ENCODE measurements at regions not wholly inside any gene's neighbourhood (a gene's known extent, or its start where the extent isn't known, plus 50 kb on each side); places are given as distances from the start of the nearest gene placed in this dataset.

DNA sequence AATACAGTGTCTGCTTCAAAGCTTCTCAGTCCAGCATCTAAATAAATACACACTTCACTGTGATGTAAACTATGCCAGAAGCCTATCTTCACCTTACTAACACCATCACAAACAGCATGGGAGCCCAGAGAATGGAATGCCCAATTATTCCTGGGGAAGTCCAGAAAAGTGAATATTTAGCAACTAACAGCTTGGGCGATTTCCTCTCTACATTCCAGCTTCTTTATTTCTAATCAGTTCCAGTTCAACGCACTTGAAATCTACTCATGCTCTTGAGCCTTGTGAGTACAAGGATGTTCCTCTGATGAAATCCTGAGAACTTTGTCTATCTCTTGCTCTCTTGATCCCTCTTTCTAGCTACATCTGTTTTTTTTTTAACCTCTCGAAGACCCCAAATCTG lies 100.4 kb upstream of the C9orf72 start:
- Histone ChIP-seq H3K4me2 (ENCODE audit: low read length) (no peak overlapping the region), H3K9ac (ENCODE audit: low read length) (no peak overlapping the region), H3K27ac (ENCODE audit: low read depth, low read length) (no peak overlapping the region), H3K79me2 (ENCODE audit: insufficient read depth, low read length) (no peaks in the 10 kb centered on the region), H4K20me1 (ENCODE audit: insufficient read depth) (no peaks in the 10 kb centered on the region), H3K36me3 (ENCODE audit: control insufficient read depth in 1 of 2, insufficient read depth in 2 of 2, low read length in 2 of 2) (no peaks in the 10 kb centered on the region), H3K27me3 (ENCODE audit: insufficient read depth, low read length) (no peaks in the 10 kb centered on the region), H3K4me3 (replicated peaks in 1 of 2; ENCODE audit: low read depth in 1 of 2, low read length in 2 of 2) (no peak overlapping the region), H3K4me1 (ENCODE audit: control insufficient read depth in 1 of 2, insufficient read depth in 2 of 2, low read length in 2 of 2) (no peaks in the 10 kb centered on the region), H3K9me3 (ENCODE audit: control insufficient read depth in 1 of 2, insufficient read depth in 1 of 2, low read depth in 1 of 2, low read length in 2 of 2) (no peaks in the 10 kb centered on the region), H2AFZ (ENCODE audit: low read depth, low read length, poor library complexity, severe bottlenecking) (no peak overlapping the region), H3K9me2 (ENCODE audit: insufficient read depth) (no peaks in the 10 kb centered on the region)
- RAD21 ChIA-PET (ENCODE audit: low non-redundant PET in 1 of 2, low total read pairs in 2 of 2, uncharacterized antibody in 2 of 2, unreplicated experiment in 2 of 2) = no interaction called here
- intact Hi-C loops (cut with micrococcal nuclease) = no loop called here
- no peak for TF ChIP-seq ZBTB33 (IDR thresholded peaks at IDR 0.05; ENCODE audit: extremely low read depth, insufficient replicate concordance, low read length)
- no peak for TF ChIP-seq RAD21 (IDR thresholded peaks at IDR 0.05; ENCODE audit: low read depth)
- TF ChIP-seq SP1 (IDR thresholded peaks at IDR 0.05; ENCODE audit: low read depth) = no peak
- TF ChIP-seq FOSL1 (IDR thresholded peaks at IDR 0.05; ENCODE audit: low read depth) = no peak
- no peak for TF ChIP-seq REST (IDR thresholded peaks at IDR 0.05; ENCODE audit: low read depth)
- no peak for TF ChIP-seq EZH2phosphoT487 (IDR thresholded peaks at IDR 0.05; ENCODE audit: borderline replicate concordance)
- no TSS peak for BruUV-seq (replicated peaks)
- no peak for DNase-seq (ENCODE audit: low read depth, low spot score)
- POLR2A ChIA-PET = no interaction called here
- CTCF ChIA-PET = no interaction called here
- ATAC-seq = no peak
